Immature natural killer cell (primary cell): ENCODE measurements at regions not wholly inside any gene's neighbourhood (a gene's known extent, or its start where the extent isn't known, plus 50 kb on each side); places are given as distances from the start of the nearest gene placed in this dataset.
"Not testable (repeated sequence)": the region's sequence is repeated elsewhere in the genome, so short reads cannot be mapped to it uniquely, and the experiment has no call there.

Experiments
- DNase-seq, 3 donors: peaks; one replicate each; pipeline ENCODE4 v3.0.0; 2022; ENCODE audit warnings: mixed read lengths in 1 of 3
- H3K27ac Mint-ChIP-seq, 6 donors: one replicate each; pipeline ENCODE4 v1.8.0; 2020; ENCODE audit warnings: mixed read lengths in 6 of 6, mild to moderate bottlenecking in 5 of 6, inconsistent platforms in 4 of 6, moderate library complexity in 3 of 6
- H3K27me3 Mint-ChIP-seq, 3 donors: one replicate each; pipeline ENCODE4 v1.8.0; 2020 to 2021; ENCODE audit warnings: low read depth in 3 of 3, mild to moderate bottlenecking in 3 of 3, mixed read lengths in 3 of 3, moderate library complexity in 3 of 3, inconsistent platforms in 1 of 3
- H3K36me3 Mint-ChIP-seq, 3 donors: one replicate each; pipeline ENCODE4 v1.8.0; 2020; ENCODE audit warnings: mixed read lengths in 3 of 3, inconsistent platforms in 2 of 3, mild to moderate bottlenecking in 2 of 3
- H3K4me1 Mint-ChIP-seq, 2 donors: one replicate each; pipeline ENCODE4 v1.8.0; 2020; ENCODE audit warnings: inconsistent platforms in 2 of 2, mild to moderate bottlenecking in 2 of 2, mixed read lengths in 2 of 2, moderate library complexity in 1 of 2
- H3K4me3 Mint-ChIP-seq, 5 donors: one replicate each; pipeline ENCODE4 v1.8.0; 2020; ENCODE audit warnings: mild to moderate bottlenecking in 5 of 5, mixed read lengths in 5 of 5, inconsistent platforms in 3 of 5, moderate library complexity in 3 of 5
- H3K9me3 Mint-ChIP-seq, 6 donors: one replicate each; pipeline ENCODE4 v1.8.0; 2020; ENCODE audit warnings: mild to moderate bottlenecking in 6 of 6, mixed read lengths in 6 of 6, inconsistent platforms in 4 of 6, moderate library complexity in 3 of 6

GRCh38 chr3:35067750-35068149 lies 571.6 kb upstream of the ARPP21 start:
- H3K4me3 Mint-ChIP-seq = no peak overlapping the region
- peaks cover 3 to 35% (median 13%) of the 10 kb centered on the region in 6 donors for H3K9me3 Mint-ChIP-seq
- no peak for DNase-seq
- no peak overlapping the region for H3K27ac Mint-ChIP-seq
- H3K36me3 Mint-ChIP-seq = no peaks in the 10 kb centered on the region
- H3K4me1 Mint-ChIP-seq = no peaks in the 10 kb centered on the region
- no peaks in the 10 kb centered on the region for H3K27me3 Mint-ChIP-seq

- Mint-ChIP-seq H3K4me3 (no peak overlapping the region), H3K9me3 (peaks cover 4 to 29% (median 13%) of the 10 kb centered on the region in 6 donors), H3K27me3 (no peaks in the 10 kb centered on the region), H3K27ac (no peak overlapping the region), H3K36me3 (no peaks in the 10 kb centered on the region), H3K4me1 (no peaks in the 10 kb centered on the region)
- no peak for DNase-seq
These were observed 569.2 kb upstream of the ARPP21 start for GRCh38 chr3:35070088-35070487.

- no peaks in the 10 kb centered on the region for H3K4me1 Mint-ChIP-seq
- H3K27me3 Mint-ChIP-seq = no peaks in the 10 kb centered on the region
- no peak overlapping the region for H3K27ac Mint-ChIP-seq
- H3K4me3 Mint-ChIP-seq = no peak overlapping the region
- peaks cover 3 to 20% (median 10%) of the 10 kb centered on the region in 6 donors for H3K9me3 Mint-ChIP-seq
- DNase-seq = no peak
- H3K36me3 Mint-ChIP-seq = no peaks in the 10 kb centered on the region
These were observed 567.6 kb upstream of the ARPP21 start for GRCh38 chr3:35071772-35072171.

- no peak overlapping the region for H3K27ac Mint-ChIP-seq
- no peak overlapping the region for H3K4me3 Mint-ChIP-seq
- no peaks in the 10 kb centered on the region for H3K36me3 Mint-ChIP-seq
- no peak for DNase-seq
- no peaks in the 10 kb centered on the region for H3K4me1 Mint-ChIP-seq
- H3K9me3 Mint-ChIP-seq = peaks cover 2 to 12% (median 5%) of the 10 kb centered on the region in 6 donors
- H3K27me3 Mint-ChIP-seq = no peaks in the 10 kb centered on the region
These were observed 560.5 kb upstream of the ARPP21 start for GRCh38 chr3:35078780-35079179.

GRCh38 chr3:35079403-35079802 lies 559.9 kb upstream of the ARPP21 start:
- DNase-seq = no peak
- no peak overlapping the region for H3K4me3 Mint-ChIP-seq
- H3K27ac Mint-ChIP-seq = no peak overlapping the region
- H3K4me1 Mint-ChIP-seq = no peaks in the 10 kb centered on the region
- peaks cover 0 to 2% (median 0%) of the 10 kb centered on the region in 3 donors for H3K27me3 Mint-ChIP-seq
- peaks cover 2 to 12% (median 5%) of the 10 kb centered on the region in 6 donors for H3K9me3 Mint-ChIP-seq
- H3K36me3 Mint-ChIP-seq = no peaks in the 10 kb centered on the region

GRCh38 chr3:35081899-35082298 lies 557.4 kb upstream of the ARPP21 start:
- Mint-ChIP-seq H3K4me1 (no peaks in the 10 kb centered on the region), H3K27me3 (peaks cover 0 to 2% (median 0%) of the 10 kb centered on the region in 3 donors), H3K9me3 (peaks cover 4 to 19% (median 9%) of the 10 kb centered on the region in 6 donors), H3K27ac (no peak overlapping the region), H3K36me3 (no peaks in the 10 kb centered on the region), H3K4me3 (no peak overlapping the region)
- no peak for DNase-seq

GRCh38 chr3:35088943-35089342 lies 550.4 kb upstream of the ARPP21 start:
- no peak for DNase-seq
- Mint-ChIP-seq H3K36me3 (peaks cover 0 to 2% (median 0%) of the 10 kb centered on the region in 3 donors), H3K27me3 (peaks cover 0 to 2% (median 2%) of the 10 kb centered on the region in 3 donors), H3K9me3 (peaks cover 14 to 66% (median 25%) of the 10 kb centered on the region in 6 donors), H3K27ac (no peak overlapping the region), H3K4me1 (no peaks in the 10 kb centered on the region), H3K4me3 (no peak overlapping the region)

- peaks cover 0 to 2% (median 0%) of the 10 kb centered on the region in 3 donors for H3K27me3 Mint-ChIP-seq
- peaks cover 4 to 37% (median 15%) of the 10 kb centered on the region in 6 donors for H3K9me3 Mint-ChIP-seq
- H3K4me1 Mint-ChIP-seq = no peaks in the 10 kb centered on the region
- no peak overlapping the region for H3K4me3 Mint-ChIP-seq
- no peak overlapping the region for H3K27ac Mint-ChIP-seq
- DNase-seq = no peak
- H3K36me3 Mint-ChIP-seq = no peaks in the 10 kb centered on the region
These were observed 524.6 kb upstream of the ARPP21 start for GRCh38 chr3:35114686-35115085.

GRCh38 chr3:35120026-35120425 lies 519.3 kb upstream of the ARPP21 start:
- Mint-ChIP-seq H3K4me3 (no peak overlapping the region), H3K9me3 (peaks cover 2 to 47% (median 15%) of the 10 kb centered on the region in 6 donors), H3K27ac (no peak overlapping the region), H3K27me3 (peaks cover 0 to 5% (median 0%) of the 10 kb centered on the region in 3 donors), H3K4me1 (no peaks in the 10 kb centered on the region), H3K36me3 (peaks cover 0 to 4% (median 0%) of the 10 kb centered on the region in 3 donors)
- DNase-seq = no peak

GRCh38 chr3:35137612-35138011 lies 501.7 kb upstream of the ARPP21 start:
- Mint-ChIP-seq H3K4me3 (no peak overlapping the region), H3K9me3 (peaks cover 2 to 13% (median 7%) of the 10 kb centered on the region in 6 donors), H3K36me3 (peaks cover 0 to 3% (median 0%) of the 10 kb centered on the region in 3 donors), H3K27me3 (no peaks in the 10 kb centered on the region), H3K4me1 (no peaks in the 10 kb centered on the region), H3K27ac (no peak overlapping the region)
- no peak for DNase-seq

GRCh38 chr3:35141406-35141805 lies 497.9 kb upstream of the ARPP21 start:
- no peak for DNase-seq
- Mint-ChIP-seq H3K9me3 (peaks cover 0 to 28% (median 10%) of the 10 kb centered on the region in 6 donors), H3K4me3 (no peak overlapping the region), H3K27me3 (no peaks in the 10 kb centered on the region), H3K27ac (no peak overlapping the region), H3K36me3 (no peaks in the 10 kb centered on the region), H3K4me1 (no peaks in the 10 kb centered on the region)

GRCh38 chr3:35144011-35144410 lies 495.3 kb upstream of the ARPP21 start:
- Mint-ChIP-seq H3K9me3 (peaks cover 7 to 38% (median 14%) of the 10 kb centered on the region in 6 donors), H3K4me3 (no peak overlapping the region), H3K4me1 (no peaks in the 10 kb centered on the region), H3K27me3 (peaks cover 0 to 1% (median 0%) of the 10 kb centered on the region in 3 donors), H3K36me3 (no peaks in the 10 kb centered on the region), H3K27ac (no peak overlapping the region)
- DNase-seq = no peak

- DNase-seq, H3K27me3 Mint-ChIP-seq, H3K4me3 Mint-ChIP-seq, H3K27ac Mint-ChIP-seq, H3K4me1 Mint-ChIP-seq, H3K36me3 Mint-ChIP-seq: not testable (repeated sequence)
- peaks cover 8 to 28% (median 13%) of the 10 kb centered on the region in 6 donors for H3K9me3 Mint-ChIP-seq
These were observed 492.9 kb upstream of the ARPP21 start for GRCh38 chr3:35146256-35147035.

- Mint-ChIP-seq H3K27ac (no peak overlapping the region), H3K36me3 (peaks cover 0 to 6% (median 0%) of the 10 kb centered on the region in 3 donors), H3K4me3 (no peak overlapping the region), H3K4me1 (no peaks in the 10 kb centered on the region), H3K9me3 (peaks cover 10 to 63% (median 27%) of the 10 kb centered on the region in 6 donors), H3K27me3 (no peaks in the 10 kb centered on the region)
- no peak for DNase-seq
These were observed 455.2 kb upstream of the ARPP21 start for GRCh38 chr3:35183927-35184675.
